Kidney tubule cell (primary cell): ENCODE measurements at regions not wholly inside any gene's neighbourhood (a gene's known extent, or its start where the extent isn't known, plus 50 kb on each side); places are given as distances from the start of the nearest gene placed in this dataset.
"Not testable (repeated sequence)": the region's sequence is repeated elsewhere in the genome, so short reads cannot be mapped to it uniquely, and the experiment has no call there.

Experiments used
- DNase-seq: peaks from one replicate; pipeline ENCODE4 v3.0.0-alpha.2; 2018; ENCODE audit warnings: low spot score

DNA sequence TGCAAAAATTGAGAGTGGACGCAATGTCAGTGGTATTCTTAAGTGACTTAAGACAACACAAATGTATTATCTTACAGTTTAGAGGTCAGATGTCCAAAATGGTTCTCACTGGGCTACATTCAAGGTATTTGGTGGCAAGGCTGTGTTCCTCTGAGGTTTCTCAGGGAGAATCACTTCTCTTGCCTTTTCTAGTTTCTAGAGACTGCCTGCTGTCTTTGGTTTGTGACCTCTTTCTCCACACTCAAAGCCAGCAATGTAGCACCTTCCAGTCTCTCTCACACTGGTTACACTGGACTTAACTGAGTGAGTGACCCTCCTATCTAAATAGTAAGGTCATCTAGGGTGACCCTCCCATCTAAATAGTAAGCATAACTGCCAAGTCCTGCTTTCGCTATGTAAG is 613.2 kb upstream of the COBL start:
- DNase-seq, result no peak

DNA sequence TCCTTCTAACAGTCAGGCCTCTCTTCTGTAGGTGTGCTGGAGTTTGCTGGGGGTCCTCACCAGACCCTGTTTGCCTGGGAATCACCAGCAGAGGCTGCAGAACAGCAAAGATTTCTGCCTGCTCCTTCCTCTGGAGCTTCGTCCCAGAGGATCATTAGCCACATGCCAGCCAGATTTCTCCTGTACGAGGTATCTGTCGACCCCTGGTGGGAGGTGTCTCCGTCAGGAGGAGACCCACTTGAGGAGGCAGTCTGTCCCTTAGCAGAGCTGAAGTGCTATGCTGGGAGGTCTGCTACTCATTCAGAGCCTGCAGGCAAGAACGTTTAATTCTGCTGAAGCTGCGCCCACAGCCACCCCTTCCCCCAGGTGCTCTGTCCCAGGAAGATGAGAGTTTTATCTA is 611.1 kb upstream of the COBL start:
- no peak for DNase-seq

DNA sequence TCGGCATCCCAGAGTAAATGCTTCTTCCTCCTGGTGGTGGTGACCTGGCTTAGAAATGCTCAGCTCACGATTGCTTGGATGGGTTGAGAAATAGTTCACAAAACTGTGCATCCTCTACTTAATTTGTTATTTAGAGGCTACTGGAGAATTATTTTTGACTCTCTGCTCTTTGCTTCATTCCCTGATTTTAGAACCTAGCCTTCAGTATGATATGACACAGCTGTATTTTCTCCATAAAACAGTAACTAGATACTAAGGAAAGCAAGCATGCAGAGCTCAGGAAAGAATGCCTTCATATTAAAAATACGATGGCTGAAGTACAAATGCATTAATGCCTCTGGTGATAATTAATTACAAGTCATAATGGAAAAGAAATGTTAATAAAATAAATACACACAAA is 602.0 kb upstream of the COBL start:
- DNase-seq, result no peak

DNA sequence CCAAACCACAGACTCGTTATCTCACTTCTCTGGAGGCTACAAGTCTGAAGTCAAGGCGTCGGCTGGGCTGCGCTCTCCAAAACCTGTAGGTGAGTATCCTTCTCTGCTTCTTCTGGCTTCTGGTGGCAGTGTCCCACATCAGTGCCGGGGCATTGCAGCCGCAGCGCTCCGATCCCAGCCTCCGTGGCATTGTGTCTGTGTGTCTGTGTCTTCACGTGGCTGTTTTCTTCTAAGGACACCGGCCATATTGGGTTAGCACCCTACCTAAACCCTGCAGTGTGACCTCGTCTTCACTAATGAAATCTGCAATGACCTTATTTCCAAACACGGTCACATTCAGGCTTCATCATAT is 584.9 kb upstream of the COBL start:
- DNase-seq, result no peak

DNA sequence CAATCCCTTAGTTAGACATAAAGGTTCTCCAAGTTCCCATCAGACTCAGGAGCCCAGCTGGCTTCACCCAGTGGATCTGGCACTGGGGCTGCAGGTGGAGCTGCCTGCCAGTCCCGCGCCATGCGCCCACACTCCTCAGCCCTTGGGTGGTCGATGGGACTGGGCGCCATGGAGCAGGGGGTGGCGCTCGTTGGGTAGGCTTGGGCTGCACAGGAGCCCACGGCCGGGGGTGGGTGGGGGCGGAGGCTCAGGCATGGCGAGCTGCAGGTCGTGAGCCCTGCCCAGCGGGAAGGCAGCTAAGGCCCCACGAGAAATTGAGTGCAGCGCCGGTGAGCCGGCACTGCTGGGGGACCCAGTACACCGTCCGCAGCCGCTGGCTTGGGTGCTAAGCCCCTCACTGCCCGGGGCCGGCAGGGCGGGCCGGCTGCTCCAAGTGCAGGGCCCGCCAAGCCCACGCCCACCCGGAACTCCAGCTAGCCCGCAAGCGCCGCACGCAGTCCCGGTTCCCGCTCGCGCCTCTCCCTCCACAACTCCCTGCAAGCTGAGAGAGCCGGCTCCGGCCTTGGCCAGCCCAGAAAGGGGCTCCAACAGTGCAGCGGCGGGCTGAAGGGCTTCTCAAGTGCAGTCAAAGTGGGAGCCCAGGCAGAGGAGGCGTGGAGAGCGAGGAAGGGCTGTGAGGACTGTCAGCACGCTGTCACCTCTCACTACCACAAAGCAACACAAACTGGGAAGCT is 584.3 kb upstream of the COBL start:
- DNase-seq, result not testable (repeated sequence)

DNA sequence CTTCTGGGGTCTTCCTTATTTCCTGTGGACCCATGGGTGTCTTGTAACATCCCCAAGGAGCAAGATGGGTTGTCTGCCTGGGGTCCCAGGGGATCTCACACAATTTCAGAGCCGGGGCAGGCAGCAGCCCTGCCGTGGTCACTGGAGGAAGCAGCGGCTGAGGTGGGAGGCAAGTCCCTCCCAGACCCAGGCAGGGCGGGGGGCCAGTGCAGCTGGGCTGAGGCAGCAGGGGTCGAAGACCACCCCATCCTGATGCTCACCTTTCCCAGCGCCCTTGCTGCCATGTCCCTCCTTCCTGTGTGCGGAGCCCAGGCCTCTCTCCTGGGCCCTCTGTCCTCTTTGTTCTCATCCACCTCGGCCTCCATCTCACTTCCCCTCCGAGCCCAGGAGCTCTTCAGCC is 583.0 kb upstream of the COBL start:
- no peak for DNase-seq

DNA sequence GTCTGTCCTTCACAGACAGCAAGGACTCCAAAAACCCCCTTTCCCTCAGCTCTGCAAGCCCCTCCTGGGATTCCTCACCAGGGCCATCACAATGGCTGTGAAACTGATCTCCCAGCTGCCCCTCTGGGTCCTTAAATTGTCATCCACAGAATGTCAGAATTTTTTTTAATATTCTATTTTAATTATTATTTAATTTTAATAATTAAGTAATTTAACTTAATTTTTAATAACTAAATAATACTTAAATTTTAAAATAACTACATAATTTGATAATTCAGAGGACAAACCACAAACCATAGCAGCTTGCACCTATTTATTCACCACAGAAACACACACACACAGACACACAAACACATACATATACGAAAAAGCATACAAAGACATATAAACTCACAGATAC is 565.8 kb upstream of the COBL start:
- no peak for DNase-seq

DNA sequence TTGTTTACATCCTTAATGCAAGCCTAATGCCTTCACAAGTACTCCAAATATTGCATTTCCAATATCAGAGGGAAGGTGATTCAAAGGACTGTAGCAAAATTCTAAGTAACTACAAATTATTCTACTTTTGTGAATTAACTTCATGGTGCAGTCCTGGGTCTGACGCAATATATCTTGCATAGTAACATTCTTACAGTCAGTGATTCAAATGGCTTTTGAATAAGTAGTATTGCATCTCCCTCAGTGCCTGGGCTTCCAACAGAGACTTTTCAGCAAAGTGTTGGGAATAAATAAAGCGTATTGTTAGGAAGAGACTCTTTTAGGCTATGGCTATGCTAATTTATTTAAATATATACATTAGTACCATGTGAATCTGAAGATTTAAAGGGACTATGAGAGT is 564.7 kb upstream of the COBL start:
- DNase-seq, result no peak

DNA sequence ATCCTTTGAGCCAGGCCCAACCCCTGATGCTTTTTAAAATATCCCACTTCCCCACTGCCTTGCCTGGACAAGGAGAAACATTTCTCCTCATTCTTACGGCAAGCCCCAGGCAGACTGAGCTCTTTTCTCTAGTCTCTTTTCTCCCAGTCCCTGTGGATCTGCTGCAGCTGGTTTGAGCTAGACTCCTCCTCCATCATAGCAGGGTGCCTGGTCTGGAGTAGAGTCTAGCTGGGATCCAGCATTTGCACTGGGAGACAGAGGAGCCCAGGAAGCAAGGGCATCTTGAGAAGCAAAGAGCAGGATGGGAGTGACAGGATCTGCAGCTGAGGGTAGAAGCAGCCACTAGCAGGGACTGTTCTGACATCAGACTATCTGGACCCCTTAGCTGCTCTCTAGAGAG is 562.3 kb upstream of the COBL start:
- DNase-seq, result no peak

DNA sequence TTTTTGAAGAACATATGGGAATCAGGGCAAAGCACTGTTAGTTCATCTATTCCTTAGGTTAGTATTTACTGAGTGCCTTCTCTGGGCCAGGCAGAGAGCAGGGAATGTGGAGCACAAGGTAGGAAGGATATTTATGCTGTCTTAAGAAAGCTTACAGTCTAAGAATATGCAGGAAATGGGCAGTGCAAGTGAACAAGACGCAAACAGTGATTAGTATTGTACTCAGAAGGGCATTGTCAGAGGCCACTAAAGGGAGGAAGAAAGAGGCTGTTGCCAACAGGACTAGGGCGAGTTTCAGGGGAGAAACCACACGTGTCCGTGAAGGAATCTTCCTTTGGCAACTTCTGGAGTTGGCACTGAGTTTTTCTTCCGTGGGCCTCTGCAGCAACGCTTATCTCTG is 552.8 kb upstream of the COBL start:
- no peak for DNase-seq

DNA sequence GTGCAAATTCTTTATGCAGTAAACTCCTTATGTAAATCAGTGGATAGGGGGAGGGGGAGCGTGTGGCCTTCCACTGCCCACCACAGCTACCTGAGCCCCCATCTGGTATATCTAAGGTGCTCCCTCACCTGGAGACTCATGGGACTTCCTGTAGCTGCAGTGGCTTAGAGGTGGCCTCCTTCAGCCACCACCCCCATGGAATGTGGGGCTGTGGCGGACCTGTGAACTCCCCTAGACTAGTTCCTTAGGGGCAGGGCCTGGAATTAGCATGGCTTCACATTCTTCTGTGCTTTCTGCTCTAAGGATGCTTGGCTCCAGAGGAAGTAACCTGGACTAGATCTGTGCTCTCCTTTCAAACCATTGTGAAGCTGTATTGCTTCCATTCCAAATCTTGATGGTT is 550.5 kb upstream of the COBL start:
- DNase-seq, result no peak

DNA sequence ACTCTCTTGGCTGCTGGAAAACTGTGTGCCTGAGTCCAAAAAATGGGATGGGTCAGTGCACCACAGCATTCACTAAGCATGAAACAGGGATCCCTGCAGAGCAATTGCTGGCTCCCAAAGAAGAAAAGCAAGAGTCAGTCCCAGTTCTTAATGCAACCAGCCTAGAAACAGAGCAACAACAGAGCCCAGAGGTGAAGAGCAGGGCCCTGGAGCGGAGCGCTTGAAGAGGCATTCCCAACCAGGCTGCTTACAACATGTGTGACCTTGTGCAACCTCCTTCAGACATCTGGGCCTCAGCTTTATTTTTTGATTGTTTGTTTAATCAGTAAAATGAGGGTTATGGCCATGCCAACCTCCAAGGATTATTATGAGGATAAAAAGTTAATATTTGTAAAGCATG is 543.7 kb upstream of the COBL start:
- DNase-seq, result no peak

DNA sequence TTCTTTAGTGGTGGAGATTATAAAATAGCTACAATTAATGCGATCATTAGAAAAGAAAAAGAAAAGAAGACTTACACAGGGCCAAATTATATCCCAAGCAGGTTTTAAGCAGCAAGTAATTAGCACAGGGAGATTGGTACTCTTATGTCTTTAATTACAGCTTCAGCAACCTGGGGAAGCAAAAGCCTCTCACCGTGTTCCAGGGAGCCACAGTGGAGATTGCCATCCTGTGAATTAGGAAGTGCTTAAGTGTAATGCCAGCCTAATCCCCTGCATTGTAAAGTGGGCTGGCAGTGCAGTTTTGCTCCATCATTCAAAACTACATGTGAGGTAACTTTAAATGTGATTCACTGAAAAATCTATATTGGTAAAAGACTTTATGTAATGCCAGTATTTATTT is 533.5 kb upstream of the COBL start:
- no peak for DNase-seq

DNA sequence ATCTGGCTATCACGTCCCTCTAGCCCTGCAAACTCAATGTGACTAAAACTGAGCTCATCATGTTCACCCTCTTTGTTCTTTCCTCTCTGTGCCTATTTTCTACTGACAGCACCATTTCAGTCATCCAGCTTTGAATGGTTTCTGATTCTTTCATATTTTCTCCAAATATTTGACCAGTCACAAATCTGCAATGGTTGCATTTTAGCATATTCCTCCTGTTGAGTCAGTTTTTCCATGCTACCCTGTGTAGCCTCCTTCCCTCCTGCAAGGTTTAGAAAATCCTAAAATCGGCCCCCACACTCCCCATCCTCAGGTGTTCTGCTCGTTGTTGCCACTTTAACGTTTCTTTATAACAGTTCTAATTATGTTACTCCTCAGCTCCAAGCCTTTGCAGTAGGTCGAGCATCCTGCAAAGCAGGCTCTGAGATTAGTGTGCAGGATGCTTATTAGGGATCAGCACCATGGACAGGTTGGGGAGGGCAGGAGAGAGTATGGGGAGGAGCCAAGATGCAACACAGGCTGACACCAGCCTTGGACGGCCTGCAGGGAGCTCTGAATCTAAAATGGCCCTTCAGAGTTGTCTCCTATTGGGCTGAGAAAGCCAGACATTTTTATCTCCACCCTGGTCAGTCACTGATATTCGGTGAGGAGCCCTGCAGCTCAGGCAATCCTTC is 531.0 kb upstream of the COBL start:
- DNase-seq, result no peak

DNA sequence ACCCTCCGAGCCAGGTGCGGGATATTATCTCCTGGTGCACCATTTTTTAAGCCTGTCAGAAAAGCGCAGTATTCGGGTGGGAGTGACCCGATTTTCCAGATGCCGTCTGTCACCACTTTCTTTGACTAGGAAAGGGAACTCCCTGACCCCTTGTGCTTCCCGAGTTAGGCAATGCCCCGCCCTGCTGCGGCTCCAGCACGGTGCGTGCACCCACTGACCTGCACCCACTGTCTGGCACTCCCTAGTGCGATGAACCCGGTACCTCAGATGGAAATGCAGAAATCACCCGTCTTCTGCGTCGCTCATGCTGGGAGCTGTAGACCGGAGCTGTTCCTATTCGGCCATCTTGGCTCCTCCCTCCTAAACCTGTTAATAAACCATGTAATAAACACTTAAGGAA is 522.5 kb upstream of the COBL start:
- not testable (repeated sequence) for DNase-seq

DNA sequence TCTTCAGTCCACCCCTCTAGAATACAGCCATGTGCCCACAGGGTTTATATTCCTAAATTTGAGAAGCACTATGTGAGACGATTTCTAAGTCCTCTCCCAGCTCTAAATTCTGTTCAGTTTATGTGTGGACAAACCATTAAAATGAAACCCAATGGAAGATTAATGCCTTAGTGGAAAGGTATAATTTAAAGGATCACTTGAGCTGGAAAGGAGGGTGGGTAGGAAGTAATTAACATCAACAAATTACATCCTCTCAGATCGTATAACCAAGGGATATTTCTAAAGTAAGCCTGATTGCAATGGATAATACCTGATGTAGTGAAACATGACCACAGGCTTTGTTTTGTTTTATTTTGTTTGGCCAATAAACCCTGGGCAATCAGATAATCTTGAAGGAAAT is 511.0 kb upstream of the COBL start:
- no peak for DNase-seq

DNA sequence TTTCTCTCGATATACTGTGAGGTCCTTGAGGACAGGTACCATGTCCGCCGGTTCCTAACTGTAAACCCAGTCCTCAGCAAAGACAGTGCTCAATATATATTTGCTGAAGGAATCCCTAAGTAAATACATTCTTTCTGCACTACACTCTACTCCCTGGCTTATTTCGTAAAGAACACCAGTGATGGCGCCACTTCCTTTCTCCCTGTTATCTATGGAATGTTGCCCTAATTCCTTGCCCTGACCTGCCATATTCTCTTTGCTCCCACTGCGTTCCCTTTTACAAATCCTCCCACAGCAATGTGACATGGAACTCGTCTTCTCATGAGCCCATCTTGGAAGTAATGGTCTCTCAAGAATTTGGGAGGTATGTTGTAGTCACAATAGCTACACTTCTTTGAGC is 507.4 kb upstream of the COBL start:
- no peak for DNase-seq

DNA sequence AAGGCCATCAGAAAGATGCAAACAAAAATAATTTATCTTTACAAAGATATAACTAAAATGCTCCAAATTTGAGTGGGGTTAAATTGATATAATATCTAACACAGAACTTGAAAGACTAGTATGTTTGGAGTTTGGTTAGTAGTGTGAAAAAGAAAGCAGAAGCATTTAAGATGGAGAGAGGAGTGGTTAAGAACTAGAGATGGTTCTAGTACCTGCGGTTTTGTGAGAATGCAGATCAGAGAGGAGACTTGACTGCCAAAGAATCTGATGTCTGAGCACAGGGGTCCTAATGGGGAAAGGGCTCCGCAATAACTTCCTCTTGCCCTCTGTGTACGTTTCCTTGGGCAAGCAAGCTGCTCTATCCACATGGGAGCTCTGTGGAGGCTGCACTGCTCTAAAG is 506.8 kb upstream of the COBL start:
- no peak for DNase-seq

DNA sequence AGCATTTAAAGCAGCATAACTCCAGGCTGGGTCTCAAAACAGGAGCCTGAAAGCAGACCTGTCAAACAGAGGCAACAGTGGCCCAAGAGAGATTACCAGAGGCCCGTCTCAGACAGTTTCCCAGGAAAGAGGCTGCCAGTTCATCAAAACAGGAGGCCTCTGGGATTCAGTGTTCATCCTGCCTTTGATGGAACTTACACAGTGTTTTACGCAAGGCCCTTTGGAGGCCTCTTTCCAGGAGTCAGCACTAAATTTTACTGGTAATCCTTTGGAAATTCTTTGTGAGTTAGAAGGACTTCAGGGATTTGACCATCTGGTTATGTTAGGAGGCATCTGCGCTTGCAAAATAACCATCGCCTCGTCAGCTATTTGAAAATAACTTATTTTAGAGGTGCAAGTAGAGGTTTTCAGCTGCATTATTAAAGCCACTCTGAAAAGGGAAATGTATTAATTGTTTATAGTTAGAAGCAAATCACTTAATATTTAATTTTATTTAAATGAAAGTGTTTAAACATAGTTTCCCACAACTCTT is 501.2 kb upstream of the COBL start:
- DNase-seq, result no peak

DNA sequence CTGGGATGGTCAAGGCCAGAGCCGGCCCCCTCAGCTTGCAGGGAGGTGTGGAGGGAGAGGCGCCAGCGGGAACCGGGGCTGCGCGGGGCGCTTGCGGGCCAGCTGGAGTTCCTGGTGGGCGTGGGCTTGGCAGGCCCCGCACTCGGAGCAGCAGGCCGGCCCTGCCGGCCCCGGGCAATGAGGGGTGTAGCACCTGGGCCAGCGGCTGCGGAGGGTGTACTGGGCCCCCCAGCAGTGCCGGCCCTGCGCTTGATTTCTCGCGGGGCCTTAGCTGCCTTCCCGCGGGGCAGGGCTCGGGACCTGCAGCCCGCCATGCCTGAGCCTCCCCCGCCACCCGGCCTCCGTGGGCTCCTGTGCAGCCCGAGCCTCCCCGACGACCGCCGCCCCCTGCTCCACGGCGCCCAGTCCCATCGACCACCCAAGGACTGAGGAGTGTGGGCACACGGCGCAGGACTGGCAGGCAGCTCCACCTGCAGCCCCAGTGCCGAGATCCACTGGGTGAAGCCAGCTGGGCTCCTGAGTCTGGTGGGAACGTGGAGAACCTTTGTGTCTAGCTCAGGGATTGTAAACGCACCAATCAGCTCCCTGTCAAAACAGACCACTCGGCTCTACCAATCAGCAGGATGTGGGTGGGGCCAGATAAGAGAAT is 489.3 kb upstream of the COBL start:
- not testable (repeated sequence) for DNase-seq

DNA sequence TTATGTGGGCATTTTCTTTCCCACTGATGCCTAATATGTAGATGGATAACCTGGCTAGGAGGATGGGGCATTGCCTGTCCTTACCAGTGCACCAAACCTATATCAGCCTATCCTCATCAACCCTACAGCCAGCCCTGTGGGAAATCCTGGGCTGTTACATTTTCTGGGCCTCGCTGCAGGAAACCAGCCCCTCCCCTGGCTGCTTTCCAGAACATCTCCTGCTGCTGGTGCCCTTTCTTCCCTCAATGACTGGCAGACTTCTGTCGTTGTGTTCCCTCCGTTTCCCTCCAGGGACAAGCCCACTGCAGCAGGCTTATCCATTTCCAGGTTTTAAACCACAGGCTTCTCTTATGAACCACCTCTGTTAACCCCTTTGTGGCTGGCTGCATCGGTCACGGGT is 486.1 kb upstream of the COBL start:
- DNase-seq, result no peak

DNA sequence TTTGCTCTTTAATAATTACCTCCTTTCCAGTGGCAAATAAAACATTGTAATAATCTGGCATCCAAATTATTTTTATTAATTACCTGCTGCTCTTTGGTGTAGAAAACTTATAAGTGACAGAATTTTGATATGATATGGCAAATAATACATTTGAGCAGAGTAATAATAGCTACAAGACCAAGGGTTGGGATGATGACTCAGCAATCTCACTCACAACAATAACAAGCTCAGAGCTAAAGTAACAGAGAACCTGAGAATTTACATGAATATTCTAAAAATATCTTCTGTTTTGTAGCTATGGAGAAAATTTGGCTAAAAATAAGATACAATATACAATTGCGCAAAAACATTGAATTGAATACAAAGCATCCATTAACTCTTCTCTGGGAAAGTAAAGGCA is 480.8 kb upstream of the COBL start:
- no peak for DNase-seq

DNA sequence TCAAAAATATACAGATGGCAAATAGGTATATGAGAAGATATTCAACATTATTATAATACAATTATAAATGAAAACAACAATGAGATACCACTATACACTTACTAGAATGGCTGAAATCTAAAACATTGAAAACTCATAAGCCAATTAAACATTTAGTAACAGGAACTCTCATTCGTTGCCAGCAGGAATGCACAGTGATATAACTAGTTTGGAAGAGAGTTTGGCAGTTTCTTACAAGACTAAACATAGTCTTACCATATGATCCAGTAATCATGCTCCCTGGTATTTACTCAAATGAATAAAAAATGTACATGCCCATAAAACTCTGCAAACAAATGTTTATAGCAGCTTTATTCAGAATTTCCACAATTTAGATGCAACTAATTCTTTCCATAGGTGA is 476.2 kb upstream of the COBL start:
- DNase-seq, result no peak

DNA sequence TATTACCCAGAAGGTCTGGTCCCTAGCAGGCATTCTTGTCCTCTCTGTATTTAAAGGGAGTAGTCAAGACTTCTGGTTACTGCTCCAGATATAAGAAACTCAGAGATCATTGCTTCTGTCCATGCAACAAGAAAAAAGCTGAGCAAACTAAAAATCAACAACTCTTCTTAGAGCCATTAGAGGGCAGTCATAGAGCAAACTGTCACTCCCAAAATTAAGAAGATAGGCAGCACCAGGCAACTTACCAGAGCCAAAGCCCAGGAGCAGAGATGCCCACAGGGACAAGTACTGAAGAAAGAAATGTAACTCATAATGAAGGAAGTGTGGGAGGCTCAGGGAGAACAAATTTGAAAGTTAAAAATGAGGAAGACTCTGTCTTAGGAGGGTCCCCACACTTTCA is 472.9 kb upstream of the COBL start:
- no peak for DNase-seq
